Esophagus muscularis mucosa (tissue), 4 donors: ENCODE measurements at regions not wholly inside any gene's neighbourhood (a gene's known extent, or its start where the extent isn't known, plus 50 kb on each side); places are given as distances from the start of the nearest gene placed in this dataset.

Experiments
- DNase-seq: peaks from one replicate; pipeline ENCODE4 v3.0.0-alpha.2; 2017; ENCODE audit errors: extremely low spot score
- H3K27ac ChIP-seq, 4 donors: fragments of 200-600 bp; sonication (generic); replicated peaks in 1 of 4; 1 replicate in 3 of 4; 2 replicates in 1 of 4; pipeline ENCODE4 v1.5.1; 2016 to 2019; ENCODE audit warnings: mild to moderate bottlenecking in 1 of 4
- H3K27me3 ChIP-seq, 4 donors: fragments of 200-600 bp; sonication (generic); one replicate each; pipeline versions ENCODE4 v1.5.1 to v1.6.0; 2016 to 2019
- H3K36me3 ChIP-seq, 4 donors: fragments of 200-600 bp; sonication (generic); one replicate each; pipeline ENCODE4 v1.5.1; 2016 to 2019
- H3K4me1 ChIP-seq, 4 donors: fragments of 200-600 bp; sonication (generic); one replicate each; pipeline ENCODE4 v1.5.1; 2016 to 2019
- H3K4me3 ChIP-seq, 4 donors: fragments of 200-600 bp; sonication (generic); 1 replicate in 2 of 4; 2 replicates in 2 of 4; pipeline ENCODE4 v1.5.1; 2016 to 2019; ENCODE audit warnings: mild to moderate bottlenecking in 4 of 4, moderate library complexity in 1 of 4
- H3K9me3 ChIP-seq, 4 donors: fragments of 200-600 bp; sonication (generic); 1 replicate in 3 of 4; 2 replicates in 1 of 4; pipeline ENCODE4 v1.5.1; 2016 to 2019
- CTCF ChIP-seq, 3 experiments: fragments of 200-600 bp in 2 of 3; fragments of 450-650 bp in 1 of 3; sonication (generic) in 2 of 3; IDR thresholded peaks; one replicate each; pipeline ENCODE4 v1.5.1; 2017 to 2019; ENCODE audit warnings: antibody characterized with exemption in 3 of 3, mild to moderate bottlenecking in 2 of 3, moderate library complexity in 1 of 3
- EP300 ChIP-seq: sonication (generic); formaldehyde crosslinking; IDR thresholded peaks from one replicate; pipeline ENCODE4 v1.6.1; 2017; ENCODE audit warnings: antibody characterized with exemption
- POLR2A ChIP-seq: fragments of 450-650 bp; IDR thresholded peaks from one replicate; pipeline ENCODE4 v1.6.1; 2017; ENCODE audit warnings: antibody characterized with exemption, moderate library complexity, mild to moderate bottlenecking, low read depth
- POLR2AphosphoS5 ChIP-seq, 2 donors: sonication (generic); formaldehyde crosslinking; IDR thresholded peaks; one replicate each; pipeline ENCODE4 v1.6.1; 2017; ENCODE audit warnings: antibody characterized with exemption in 2 of 2
- WGBS: methylation state at CpG from one replicate; pipeline ENCODE4 v1.1.5; 2018; 5-methylcytosine and 5-hydroxymethylcytosine counted together
- intact Hi-C: fragments of 100-400 bp; cut with DNase I; formaldehyde crosslinking; loops from one replicate; pipeline ENCODE4 v1.15.1; 2023

GRCh38 chr2:125730921-125731320, 925.0 kb upstream of the GYPC start:
- TF ChIP-seq CTCF (IDR thresholded peaks at IDR 0.05) (no peak), POLR2A (no peak), EP300 (no peak), POLR2AphosphoS5 (IDR thresholded peaks at IDR 0.05) (no peak)
- no peak for DNase-seq
- intact Hi-C loops: no loop called here
- 70% methylated on average over 4 of the region's 4 CpGs for WGBS
- peaks cover 0 to 5% (median 0%) of the 10 kb centered on the region in 4 donors for H3K9me3 ChIP-seq
- H3K4me3 ChIP-seq: no peak overlapping the region
- H3K4me1 ChIP-seq: no peaks in the 10 kb centered on the region
- H3K36me3 ChIP-seq: no peaks in the 10 kb centered on the region
- H3K27me3 ChIP-seq: no peaks in the 10 kb centered on the region
- no peak overlapping the region for H3K27ac ChIP-seq

- Histone ChIP-seq H3K4me1 (no peaks in the 10 kb centered on the region), H3K36me3 (no peaks in the 10 kb centered on the region), H3K27ac (no peak overlapping the region), H3K27me3 (no peaks in the 10 kb centered on the region), H3K9me3 (peaks cover 0 to 14% (median 0%) of the 10 kb centered on the region in 4 donors), H3K4me3 (no peak overlapping the region)
- 67% methylated on average over 1 of the region's 1 CpG for WGBS
- no peak for DNase-seq
- intact Hi-C loops: no loop called here
- TF ChIP-seq EP300: no peak
These were observed 919.7 kb upstream of the GYPC start for GRCh38 chr2:125736306-125736705.

- no peaks in the 10 kb centered on the region for H3K36me3 ChIP-seq
- WGBS: 72% methylated on average over 4 of the region's 4 CpGs
- no peaks in the 10 kb centered on the region for H3K27me3 ChIP-seq
- no peak overlapping the region for H3K4me3 ChIP-seq
- DNase-seq: no peak
- intact Hi-C loops: no loop called here
- no peaks in the 10 kb centered on the region for H3K9me3 ChIP-seq
- TF ChIP-seq EP300 (no peak), CTCF (IDR thresholded peaks at IDR 0.05) (peak in 2 of 3 experiments; percentile 6 to 23)
- H3K27ac ChIP-seq: no peak overlapping the region
- H3K4me1 ChIP-seq: no peaks in the 10 kb centered on the region
These were observed 910.4 kb upstream of the GYPC start for GRCh38 chr2:125745514-125745913.

GRCh38 chr2:125746321-125747164, 909.4 kb upstream of the GYPC start:
- Histone ChIP-seq H3K27me3 (no peaks in the 10 kb centered on the region), H3K4me3 (no peak overlapping the region), H3K36me3 (no peaks in the 10 kb centered on the region), H3K27ac (no peak overlapping the region), H3K4me1 (no peaks in the 10 kb centered on the region), H3K9me3 (no peaks in the 10 kb centered on the region)
- no peak for DNase-seq
- no peak for TF ChIP-seq EP300
- no peak for TF ChIP-seq POLR2A
- no peak for TF ChIP-seq CTCF (IDR thresholded peaks at IDR 0.05)
- no peak for TF ChIP-seq POLR2AphosphoS5 (IDR thresholded peaks at IDR 0.05)
- intact Hi-C loops: no loop called here
- WGBS: 77% methylated on average over 4 of the region's 4 CpGs

- no peaks in the 10 kb centered on the region for H3K27me3 ChIP-seq
- H3K27ac ChIP-seq: no peak overlapping the region
- DNase-seq: no peak
- no peaks in the 10 kb centered on the region for H3K36me3 ChIP-seq
- intact Hi-C loops: no loop called here
- H3K4me3 ChIP-seq: no peak overlapping the region
- H3K4me1 ChIP-seq: no peaks in the 10 kb centered on the region
- H3K9me3 ChIP-seq: no peaks in the 10 kb centered on the region
- TF ChIP-seq POLR2AphosphoS5 (IDR thresholded peaks at IDR 0.05): no peak
- no peak for TF ChIP-seq EP300
- no peak for TF ChIP-seq CTCF (IDR thresholded peaks at IDR 0.05)
- TF ChIP-seq POLR2A: no peak
These were observed 908.9 kb upstream of the GYPC start for GRCh38 chr2:125747165-125747425.
